HG02610 (cell line): ENCODE measurements at regions not wholly inside any gene's neighbourhood (a gene's known extent, or its start where the extent isn't known, plus 50 kb on each side); places are given as distances from the start of the nearest gene placed in this dataset.

Experiments used
- ATAC-seq: cut with Tn5 transposase; IDR thresholded peaks from one replicate; pipeline ENCODE4 v1.9.1; 2021; ENCODE audit warnings: mild to moderate bottlenecking, moderate library complexity; ENCODE audit not compliant: unreplicated experiment

DNA sequence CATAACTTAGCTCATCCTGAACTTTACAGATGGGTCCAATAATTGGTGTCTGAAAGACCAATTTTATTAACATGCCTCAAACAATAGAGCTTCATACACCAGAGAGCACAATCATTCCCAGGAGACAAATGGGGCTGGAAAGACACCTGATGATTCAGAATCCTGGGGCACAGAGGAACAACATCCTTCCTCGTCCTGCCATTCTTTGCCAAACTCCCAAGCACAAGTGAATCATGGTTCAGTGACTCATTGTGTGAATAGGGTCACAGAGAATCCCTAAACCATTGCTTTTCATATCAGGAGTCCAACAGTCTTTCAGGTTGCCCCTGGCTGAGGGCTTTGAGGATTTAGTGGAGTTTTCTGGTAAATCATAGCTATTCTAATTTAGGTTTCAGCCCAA, 266.4 kb upstream of the BMP2 start:
- ATAC-seq = no peak

DNA sequence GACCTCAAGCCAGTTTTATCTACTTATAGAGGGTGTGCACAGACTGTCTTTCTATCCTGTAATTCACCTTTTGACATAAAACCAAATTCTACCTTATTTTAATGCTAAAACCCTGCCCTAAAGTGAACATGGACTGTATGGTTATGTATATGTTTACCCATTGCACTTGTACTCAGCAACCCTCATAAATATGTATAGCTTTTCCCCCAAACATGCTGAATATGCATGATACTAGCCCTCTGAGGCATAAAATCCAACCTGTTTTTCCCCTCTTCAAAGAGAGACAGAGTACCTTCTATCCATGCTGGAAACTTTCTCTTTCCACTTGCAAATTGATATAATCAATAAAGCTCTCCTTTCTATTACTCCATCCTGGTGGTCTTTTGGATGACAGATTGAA, 267.9 kb upstream of the BMP2 start:
- ATAC-seq = no peak

DNA sequence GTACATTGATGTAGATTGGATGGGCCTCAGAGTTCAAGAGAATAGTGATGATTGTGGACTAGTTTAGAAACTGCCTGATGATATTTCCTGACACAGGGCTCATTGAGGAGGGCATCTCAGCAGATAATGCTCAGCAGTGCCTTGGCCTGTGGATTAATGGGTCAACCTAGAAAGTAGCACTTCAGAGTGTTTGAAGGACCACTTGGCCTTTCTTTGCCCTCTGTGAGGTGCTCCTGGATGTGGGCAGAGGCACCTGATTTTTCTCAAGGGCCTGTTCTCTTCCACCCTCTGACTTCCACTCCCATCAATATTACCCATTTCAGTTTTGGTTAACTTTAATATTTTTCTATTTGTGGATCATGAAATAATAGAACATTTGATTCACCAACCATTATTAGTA, 270.6 kb upstream of the BMP2 start:
- ATAC-seq = no peak

DNA sequence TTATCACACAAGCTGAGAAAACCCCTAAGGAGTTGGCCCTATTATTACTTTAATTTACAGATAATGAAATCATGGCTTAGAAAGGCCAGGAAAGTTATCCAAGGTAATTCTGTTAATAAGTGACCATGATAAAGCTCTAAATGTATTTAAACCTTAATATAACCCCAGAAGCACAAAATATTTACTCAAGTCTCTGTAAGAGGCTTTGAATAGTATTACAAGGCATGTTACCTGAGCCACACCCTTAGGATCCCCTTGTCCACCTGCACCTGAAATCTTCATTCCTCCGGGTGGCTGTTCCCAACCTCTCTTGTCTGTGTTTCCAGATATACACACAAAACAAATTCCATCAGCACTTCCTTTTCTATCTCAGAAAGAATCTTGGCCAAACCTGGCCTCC, 271.6 kb upstream of the BMP2 start:
- ATAC-seq = no peak

DNA sequence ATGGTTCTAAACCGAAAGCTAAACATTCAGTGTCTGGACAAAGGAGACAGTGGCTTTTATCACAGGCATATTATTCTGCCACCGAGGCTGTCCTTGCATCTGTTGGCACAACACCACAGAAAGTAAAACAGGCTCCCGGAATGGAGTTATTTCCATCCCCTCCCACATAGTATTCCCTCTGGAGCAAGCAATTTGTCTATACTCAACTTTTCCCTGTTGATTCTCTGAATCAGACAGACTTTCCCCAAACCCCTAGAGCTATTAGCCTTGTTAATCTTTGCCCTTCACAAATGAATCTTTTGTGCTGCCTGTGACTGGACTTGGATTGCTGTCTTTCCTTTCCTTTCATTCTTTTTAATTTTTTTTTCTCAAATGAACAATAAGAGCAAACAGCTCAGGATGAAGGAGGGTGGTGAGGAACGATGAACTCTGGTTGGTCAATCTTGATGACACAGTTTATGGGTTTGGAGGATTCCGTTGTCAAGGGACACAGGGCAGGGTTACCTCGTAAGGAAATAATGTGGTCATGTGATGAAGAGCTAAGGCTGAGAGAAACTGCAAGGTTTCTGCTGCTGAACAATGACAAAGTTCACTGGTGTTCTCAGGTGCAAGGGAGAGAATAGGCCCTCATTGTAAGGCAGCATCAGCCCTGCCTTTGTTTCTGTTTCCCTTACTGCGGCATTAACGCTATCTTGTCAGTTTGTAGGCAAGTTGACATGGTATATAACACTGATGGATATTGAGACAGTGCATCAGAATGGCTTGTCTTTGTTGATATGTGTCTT, 275.0 kb upstream of the BMP2 start:
- no peak for ATAC-seq

DNA sequence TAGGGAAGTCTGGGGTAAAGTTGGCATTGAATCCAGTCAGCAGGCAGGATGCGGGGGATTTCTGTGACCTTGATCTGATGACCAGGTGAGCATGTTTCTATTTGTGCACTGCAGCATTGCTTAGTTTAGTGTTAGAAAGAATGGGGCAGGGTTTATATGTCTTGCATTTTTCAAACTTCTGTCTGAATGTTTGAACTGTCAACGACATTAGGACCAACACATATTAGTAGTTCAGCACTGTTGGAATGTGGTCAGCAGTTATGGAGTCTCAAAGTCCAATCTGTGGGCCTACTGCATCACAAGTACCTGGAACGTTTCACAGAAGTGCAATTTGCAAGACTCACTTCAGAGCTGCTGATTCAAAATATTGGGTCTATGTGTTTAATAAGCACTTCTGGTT, 276.6 kb upstream of the BMP2 start:
- no peak for ATAC-seq

DNA sequence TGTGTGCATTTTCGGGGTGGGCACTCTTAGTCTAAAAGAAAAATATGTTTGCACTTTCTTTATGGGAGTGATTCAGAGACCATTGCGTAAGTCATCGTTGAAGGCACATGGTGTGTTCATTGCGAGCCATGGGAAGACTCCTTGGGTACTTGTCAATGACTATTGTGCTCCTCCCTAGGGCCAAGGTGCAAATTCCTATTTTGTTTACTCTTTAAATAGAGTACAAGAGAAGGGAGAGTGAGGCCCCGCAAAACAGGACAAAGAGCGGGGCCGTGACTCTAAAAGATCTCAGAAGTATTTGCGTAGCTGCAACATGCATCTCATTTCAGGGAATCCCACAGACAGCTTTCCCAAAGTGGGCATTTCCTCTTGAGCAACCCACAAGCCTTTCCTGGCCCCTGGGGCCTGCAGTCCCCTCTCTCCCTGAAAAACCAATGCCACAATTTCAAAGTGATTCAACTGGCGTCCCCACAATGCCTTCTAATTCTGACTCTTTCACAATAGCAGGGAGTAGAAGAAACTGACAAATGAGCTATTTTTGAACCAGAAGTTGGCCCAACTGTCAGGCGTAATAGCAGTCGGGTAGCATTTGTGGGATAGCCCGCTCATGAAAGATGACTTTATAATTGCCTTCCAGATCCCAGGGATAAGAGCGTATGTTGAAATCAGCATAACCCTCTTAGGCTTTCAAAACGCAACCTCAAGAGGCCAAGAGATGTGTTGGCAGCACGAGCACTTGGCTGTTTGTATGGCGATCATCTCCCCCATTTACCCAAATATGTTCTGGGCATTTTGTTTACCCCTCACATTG, 277.9 kb upstream of the BMP2 start:
- ATAC-seq = no peak

DNA sequence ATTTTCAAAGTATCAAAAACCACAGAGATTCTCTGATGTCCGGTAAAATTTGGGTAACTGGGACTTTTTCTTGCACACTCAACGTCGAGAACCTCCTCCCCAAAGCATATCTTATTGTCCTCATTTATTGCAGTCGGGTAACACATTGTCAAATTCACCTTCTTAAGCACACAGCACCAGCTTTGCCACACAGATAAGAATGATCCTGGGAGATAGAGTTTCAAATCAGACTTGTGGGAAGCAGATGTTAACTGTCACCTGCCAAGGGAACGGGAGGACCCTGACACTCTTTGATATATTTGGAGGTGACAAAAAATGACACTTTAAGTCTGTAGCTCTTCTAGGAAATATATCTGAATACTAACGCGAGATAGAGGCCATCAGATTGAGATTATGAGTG, 282.1 kb upstream of the BMP2 start:
- no peak for ATAC-seq

DNA sequence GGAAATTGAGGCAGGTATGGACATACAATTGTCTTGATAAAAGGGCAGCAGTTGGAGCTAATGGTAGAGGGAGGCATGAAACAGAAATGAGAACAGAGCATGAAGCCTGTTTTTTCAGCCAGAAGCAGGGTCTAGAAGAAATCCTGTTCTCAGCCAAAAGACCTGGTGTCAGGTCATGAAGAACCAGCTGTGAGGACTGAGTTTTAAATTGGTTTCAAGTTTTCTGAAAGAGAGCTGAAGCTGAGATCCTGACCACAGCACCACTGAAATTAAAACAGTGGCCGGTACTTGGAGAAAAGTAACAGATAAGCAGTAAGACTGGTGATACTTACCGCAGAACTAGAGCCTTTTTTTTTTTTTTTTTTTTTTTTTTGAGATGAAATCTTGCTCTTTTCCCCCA, 283.8 kb upstream of the BMP2 start:
- no peak for ATAC-seq

DNA sequence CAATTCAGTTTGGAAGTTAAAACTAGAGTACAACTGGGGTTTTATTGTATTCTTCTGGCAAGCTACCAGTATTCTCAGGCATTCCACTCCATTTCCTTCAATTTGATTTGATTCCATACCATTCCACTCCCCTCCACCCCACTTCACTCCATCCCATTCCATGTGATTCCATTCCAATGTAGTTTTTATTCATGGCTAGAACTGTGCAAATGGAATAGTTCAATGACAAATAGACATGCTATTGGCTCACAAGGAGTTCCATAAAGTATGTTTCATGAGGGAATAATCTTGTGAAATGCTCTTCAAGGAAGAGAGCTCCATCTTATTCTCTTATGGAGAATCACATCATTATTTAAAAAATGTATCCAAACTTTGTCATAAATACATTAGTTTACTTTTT, 285.0 kb upstream of the BMP2 start:
- no peak for ATAC-seq

DNA sequence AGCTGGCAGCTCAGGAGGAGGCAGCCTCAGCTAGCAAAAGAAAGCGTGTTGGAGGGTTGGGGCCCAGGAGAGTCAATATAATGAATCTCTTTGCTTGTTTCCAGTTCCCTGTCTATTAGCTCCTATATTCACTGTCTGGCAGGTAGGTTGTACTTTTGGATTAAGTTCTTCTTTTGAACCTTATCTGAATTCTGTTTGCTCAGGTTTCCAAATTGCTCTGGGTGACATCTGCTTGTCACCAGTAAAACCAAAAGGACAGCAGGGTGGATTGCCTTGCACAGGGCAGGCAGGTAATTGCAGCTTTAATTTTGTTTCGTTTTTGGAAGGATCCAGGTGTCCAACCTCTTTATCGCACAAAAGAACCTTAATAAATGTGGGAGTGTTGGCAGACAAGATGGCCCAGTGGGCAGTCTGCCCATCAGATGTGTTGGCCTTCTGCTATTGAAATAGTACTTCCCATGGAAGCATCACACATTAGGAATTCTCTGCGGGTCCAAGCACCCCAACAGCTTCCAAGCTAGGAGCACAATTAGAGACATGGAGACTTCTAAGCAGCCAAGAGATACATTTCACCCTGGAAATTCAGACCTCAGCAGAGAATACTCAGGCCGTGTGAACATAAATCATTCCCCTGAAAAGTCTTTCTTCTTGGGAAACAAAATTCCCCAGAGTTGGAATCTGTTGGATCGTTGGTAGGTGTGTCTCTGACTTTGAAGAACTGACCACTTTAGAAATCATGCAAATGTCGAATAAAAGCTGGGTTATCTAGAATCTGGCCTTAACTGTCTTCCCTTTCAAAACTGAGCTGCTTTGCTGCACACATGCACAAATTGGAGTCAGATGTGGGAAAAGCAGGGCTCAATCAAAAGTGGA, 286.9 kb upstream of the BMP2 start:
- no peak for ATAC-seq

DNA sequence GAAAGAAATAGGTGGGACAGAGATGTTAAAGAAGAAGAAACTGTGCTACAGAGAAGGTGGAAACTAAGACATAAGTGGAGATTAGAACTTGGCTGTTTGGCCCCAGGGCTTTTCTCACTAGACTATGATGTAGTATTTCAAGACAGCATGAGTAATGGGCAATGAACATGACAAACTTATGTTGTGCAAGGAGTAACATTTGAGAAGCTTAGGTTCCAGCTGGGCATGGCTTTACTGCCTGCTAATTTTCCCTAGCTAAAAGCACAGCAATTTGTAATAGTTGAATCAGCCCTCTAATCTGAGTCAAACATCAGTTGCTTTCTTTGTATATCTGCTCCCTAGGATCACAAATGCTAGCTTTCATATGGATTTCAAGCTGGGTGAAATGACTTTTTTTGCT, 294.3 kb upstream of the BMP2 start:
- no peak for ATAC-seq

DNA sequence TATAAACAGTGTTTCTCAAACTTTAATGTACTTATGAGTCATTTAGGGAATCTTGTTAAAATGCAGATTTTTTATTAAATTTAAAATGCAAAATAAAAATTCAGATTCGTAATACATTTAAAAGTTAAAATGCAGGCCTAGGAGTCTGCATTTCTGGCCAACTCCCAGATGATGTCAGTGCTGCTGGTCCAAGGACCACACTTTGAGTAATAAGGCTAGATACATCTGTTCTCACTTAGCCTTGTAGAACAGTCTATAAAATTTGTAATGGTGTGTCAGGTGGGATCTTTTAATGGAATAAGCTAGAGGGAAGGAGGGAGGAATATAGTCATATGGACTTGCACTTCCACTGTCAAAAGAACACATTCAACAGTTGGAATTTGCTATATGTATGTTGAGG, 295.6 kb upstream of the BMP2 start:
- no peak for ATAC-seq

DNA sequence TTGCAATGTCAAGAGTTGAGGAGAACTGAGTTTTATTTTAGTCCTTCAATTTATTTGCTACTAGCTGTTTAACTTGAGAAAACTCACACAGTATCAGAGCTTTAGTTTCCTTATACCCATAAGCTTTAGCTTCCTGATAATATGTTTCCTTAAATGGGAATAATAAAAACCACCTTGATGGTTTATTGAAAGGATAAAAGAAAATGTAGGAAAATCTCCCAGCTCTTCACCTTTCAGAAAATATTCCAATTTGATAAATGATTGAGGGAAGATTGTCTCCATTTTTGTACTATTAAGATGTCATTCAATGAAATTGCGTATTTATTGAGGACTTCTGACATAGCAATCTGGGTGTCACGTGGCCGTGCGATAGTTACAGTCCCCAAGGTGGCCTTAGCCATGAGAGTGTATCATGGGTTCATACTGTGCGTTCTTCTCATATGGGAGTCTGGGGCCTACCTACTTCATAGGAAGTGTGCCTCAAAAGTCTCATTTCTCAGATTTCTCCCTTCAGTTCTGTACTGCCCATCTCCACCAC, 296.3 kb upstream of the BMP2 start:
- no peak for ATAC-seq

DNA sequence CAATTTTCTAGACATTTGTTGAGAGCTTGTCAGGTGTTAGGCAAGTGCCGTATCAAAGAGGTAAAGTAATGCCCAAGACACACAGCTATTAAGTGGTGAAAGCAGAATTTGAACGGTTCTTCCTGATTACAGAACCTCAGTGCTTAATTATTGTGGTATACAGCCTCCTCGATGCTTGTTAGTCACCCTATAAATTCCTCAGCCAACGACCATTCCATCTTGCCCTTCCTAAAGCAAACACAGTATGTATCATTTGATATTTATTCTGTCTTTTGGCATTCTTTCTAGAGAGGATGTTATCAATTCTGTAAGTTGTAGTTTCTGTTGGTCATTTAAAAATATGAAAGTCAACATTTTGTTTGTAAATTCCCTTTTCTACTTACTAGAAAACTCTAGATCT, 297.8 kb upstream of the BMP2 start:
- no peak for ATAC-seq

DNA sequence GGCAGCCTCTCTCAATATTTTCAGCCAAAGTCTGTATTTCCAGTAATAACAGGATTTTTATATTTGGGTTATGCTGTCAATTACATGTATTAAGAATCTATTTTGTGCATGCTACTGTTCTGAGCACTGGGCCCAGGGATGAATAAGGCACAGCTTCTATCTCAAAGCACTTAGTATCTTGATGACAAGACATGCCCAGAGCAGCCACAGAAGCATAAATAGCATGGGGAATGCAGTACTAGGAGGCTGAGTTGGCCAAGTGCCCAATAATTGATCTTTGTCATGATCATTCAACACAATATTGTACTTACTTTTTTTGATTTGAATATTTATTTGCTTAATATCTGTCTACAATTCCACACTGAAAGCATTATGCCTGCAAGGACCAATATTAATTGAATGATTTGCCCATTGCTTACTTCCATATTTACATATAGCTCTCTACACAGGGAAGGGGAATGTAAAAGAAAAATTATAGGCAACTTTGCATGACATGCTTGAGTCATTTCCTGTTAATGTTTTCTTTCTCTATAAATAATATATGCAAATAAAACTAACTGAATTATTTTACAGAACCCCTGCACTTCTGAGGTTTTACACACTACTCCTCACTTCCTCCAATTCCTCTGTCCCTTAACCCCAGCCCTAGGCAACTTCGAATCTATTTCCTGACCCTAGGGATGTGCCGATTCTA, 298.9 kb upstream of the BMP2 start:
- no peak for ATAC-seq

DNA sequence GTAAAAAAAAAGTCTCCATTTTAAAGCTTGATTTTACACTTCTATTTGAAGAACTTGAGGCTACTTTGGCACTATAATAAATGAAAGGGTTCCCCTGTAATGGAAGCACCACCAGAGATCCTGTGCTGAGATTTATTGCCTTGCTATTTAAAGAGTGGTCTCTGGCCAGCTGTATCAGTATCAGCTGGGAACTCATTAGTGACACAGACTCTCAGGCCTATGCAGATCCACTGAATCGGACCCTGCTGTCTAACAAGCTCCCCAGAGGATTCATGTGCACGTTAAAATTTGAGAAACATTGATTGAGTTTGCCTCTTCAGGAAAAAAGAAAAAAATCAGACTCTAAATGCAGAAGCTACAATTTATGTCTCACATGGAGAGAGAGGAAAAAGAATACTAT, 299.9 kb upstream of the BMP2 start:
- no peak for ATAC-seq

DNA sequence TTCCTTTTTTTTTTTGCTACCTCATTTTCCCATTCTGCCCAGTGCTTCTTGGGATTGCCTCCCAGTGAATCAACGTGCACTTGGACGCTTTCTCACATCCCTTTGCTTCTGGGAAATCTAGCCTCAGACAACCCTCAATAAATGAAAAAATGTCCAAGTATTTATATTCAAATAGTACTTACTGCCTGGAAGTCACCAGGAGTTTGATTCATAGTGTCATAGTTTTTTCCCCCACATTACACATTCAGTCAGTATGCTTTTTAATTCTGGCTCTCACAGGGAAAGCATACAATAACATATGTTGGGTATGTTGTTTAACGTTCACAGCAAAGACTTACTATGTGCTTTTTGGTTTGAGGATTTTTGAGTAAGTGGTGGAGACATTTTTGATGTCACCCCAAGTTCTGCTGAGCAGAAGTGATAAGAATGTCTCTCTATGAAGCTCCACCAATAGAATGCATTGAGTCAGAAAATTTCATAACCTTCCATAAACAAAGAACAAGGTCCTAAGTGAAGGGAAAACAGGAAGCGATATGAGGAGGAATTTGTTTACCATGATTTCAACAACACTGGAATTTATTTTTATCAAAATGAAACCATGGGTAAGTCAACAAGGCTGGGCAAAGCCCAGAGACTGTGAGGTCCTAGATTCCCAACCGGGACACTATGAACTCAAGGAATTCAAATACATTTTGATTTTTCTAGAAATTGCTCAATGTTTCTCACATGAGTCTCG, 301.2 kb upstream of the BMP2 start:
- ATAC-seq = no peak

DNA sequence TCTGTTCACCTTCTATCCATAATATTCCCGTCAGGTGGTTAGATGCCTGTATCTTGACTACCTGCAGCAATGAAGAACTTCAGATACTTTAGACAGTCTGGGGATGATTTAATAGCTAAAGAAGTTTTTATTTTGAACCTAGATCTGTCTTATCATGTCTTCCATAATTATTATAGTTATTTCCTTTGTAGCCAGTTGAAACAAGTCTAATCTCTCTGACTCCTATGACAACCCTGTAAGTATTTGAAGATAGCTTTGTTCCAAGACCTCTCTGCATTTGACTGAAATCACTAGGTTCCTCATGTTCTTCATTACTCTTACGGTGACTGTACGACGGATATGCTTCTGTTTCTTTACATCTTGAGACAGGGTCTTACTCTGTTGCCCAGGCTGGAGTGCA, 316.6 kb upstream of the BMP2 start:
- ATAC-seq = no peak

DNA sequence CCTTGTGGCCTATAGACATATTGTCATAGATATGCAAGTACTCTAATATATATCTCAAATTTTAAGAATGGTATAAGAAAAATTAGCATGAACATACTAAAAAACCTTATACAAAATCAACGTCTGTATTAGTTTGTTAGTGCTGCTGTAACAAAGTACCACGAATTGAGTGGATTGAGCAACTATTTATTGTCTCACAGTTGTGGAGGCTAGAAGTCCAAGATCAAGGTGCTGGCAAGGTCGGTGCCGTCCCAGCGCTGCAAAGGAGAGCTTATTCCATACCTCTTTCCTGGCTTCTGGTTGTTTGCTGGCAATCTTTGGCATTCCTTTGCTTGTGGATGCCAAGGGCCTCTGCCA, 317.6 kb upstream of the FERMT1 start:
- ATAC-seq = no peak
